HG02610 (cell line): ENCODE measurements at regions not wholly inside any gene's neighbourhood (a gene's known extent, or its start where the extent isn't known, plus 50 kb on each side); places are given as distances from the start of the nearest gene placed in this dataset.

Source experiments
- ATAC-seq: cut with Tn5 transposase; IDR thresholded peaks from one replicate; pipeline ENCODE4 v1.9.1; 2021; ENCODE audit warnings: mild to moderate bottlenecking, moderate library complexity; ENCODE audit not compliant: unreplicated experiment

DNA sequence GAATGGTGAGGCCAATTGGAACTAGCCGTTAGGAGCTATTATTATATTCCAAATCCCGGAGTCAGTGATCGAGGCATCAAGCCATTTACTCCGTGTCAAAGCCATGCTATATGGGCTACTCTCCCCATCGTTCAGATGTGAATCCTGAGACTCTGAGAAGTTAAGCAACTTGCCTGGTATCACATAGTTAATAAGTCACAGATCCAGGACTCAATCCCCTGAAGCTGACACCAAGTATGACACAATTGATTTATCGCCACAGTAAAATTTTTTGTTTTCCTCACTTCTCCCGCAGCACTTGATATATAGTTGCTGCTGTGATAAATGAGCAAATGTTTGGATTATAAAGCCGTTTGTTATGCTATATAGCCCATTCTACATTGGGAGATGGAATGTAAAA lies 50.8 kb upstream of the TSHZ2 start:
- ATAC-seq = no peak

DNA sequence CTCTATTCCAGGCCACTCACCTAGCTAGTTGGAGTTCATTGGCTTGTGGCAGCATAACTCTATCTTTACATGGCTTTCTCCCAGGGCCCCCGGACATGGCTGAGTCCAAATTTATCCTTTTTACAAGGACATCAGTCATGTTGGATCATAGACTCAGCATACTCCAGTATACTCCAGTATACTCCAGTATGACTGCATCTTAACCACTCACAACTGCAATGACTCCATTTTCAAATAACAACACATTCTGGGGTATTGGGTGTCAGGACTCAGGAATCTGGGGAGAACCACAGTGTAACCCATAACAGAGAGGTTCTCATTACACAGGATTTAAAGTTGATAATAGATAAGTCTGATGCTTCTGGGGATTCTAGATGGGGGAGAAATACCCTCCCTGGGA lies 53.8 kb upstream of the TSHZ2 start:
- ATAC-seq = no peak

DNA sequence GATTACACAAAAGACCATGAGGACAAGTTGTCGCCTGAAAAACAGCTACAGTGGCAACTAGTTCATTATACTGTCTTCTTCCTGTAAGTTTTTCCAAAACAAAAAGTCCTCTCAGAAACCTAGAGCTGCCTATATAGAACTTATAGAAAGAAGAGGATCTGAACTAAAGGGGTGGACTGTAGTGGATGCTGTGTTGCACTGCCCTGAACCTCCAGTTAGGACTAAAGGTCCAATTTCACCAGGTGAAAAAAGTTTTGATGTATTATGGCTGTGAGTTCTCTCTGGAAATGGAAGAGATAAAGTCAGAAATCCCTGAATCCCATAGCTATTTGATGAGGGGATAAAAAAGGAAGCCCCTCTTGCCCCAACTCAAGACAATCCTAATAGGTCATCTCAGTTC lies 56.6 kb upstream of the TSHZ2 start:
- no peak for ATAC-seq

DNA sequence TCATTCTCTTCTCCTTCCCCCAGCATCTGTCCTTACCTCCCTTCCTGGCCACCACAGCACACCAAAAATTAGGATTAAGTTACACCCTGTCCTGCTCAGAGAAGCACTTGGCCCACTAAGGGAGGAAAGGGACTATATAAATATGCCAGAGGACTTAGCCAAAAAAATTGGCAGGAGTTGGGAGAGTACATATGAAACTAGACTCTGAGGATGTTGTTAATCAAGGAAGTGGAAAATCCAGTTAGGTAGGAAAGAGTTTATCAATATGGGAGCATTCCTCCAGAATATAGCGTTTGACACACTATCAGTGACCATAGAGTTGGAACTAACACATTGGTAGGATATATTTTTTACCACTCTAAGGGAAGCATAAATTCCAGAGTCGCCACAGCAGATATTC lies 57.3 kb upstream of the TSHZ2 start:
- no peak for ATAC-seq

DNA sequence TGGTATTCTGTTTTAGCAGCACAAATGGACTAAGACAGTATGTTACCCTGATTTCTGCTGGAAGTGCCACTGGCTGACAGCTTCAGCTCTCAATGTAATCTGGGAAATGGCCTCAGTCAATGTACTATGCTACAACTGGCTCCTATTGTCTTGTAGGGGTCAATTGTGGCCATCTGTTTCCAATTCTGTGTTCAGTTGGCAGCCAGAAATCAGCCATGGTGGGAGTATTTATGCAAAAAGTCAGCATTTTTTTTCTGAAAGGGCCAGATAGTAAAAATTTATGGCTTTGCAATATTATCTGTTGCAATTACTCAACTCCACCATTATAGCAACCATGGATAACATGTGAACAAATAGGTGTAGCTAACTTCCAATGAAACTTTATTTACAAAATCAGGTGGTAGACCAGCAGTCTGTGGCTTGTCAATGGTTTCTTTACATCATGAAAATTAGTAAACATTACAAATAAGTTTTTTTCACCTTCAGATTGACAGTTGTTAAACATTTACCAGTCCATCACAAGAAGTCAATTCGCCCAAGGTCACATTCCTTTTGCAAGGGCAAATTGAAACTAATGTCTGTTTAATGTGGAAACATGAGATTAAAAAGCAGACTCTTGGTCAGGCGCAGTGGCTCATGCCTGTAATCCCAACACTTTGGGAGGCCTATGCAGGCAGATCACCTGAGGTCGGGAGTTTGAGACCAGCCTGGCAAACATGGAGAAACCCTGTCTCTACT lies 58.3 kb upstream of the TSHZ2 start:
- ATAC-seq = no peak

DNA sequence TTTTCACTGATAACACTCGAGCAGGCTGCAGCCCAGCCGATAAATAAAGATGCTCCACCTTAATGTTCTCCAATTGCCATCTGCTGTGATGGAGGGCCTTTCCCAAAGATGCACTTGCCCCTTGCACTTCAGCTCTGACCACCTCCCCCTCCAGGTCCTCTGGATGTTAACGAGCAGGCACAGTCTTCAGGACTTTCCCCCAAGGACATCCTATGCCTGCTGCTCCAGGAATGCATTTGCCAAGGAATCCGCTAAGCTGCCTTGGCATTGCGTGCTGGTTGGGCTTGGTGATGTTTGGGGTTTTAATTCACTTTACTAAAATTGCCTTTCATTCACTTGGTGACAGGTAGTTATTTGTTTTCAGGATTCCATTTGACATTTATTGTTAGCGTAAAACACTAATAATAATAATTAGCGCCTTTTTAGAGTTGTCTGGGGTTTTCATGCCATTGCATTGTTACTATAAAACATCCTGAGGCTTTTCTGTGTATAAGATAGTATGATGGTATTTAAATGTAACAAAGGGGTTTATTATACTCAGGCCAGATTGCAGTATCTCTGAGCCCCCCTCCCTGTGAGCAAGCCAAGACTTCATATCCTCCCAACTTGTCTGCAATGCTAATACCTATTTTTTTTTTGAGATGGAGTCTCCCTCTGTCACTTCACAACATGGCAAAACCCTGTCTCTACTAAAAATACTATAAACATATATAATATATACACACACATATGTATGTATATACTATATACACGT lies 66.7 kb upstream of the TSHZ2 start:
- no peak for ATAC-seq

DNA sequence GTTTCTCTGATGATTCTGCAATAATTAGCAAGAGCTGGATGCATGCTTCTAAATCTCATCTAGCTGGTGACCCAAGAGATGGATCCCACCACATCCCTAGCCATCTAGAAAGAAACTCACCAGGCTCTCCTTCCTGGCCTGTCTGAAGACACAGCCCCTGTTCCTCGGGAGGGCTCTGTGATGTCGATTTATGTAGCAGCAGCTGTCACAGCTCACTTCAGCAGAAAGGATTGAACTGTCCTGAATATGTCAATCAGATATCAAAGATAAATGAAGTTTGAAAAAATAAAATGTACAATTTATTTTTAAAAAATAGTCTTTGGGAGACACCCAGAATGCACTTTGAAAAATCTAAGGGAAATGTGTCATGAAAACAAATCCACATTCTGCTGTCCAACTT lies 67.3 kb upstream of the TSHZ2 start:
- no peak for ATAC-seq

DNA sequence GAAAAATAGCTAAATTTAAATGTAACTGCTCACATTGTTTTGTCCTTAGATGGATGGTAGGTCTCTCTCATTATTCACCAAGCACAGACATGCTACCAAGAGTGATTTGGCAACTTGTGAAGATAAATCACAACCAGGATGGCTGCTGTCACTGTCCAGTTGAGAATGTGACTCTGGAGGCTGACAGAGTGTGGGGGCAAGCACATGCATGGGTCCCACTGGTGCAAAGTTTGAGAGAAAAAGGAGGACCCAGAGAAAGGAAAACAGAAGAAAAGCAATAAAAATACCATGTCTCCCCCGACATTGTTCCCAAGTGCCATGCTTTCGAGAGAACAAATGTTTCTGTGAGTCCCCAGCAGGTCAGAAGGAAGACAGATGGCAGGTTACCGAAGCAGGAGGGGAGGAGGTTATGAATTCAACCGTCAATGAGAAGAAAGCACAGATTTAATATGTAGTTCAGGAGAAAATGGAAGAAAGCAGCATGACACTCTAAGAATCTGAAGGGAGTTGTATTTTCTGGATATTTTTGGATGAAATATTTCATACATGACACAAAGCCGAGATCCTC lies 73.0 kb upstream of the TSHZ2 start:
- no peak for ATAC-seq

DNA sequence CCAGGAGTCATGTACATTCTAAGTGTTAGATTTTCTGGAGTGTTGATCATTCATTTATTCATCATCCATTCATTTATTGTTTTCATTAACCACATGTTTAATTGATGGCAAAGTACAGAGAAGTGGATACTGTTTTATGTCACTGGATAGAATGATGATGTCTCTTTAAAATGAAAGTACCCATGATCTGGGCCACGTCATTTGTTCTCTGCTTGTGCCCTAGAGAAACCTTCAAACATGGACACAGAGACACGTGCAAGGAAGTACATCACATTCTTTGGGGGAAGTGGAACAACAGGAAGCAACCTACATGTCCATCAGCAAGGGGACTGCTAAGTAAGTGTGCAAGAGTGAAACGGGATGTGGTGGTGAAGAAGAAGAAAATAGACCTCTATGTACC lies 75.8 kb upstream of the TSHZ2 start:
- ATAC-seq = no peak

DNA sequence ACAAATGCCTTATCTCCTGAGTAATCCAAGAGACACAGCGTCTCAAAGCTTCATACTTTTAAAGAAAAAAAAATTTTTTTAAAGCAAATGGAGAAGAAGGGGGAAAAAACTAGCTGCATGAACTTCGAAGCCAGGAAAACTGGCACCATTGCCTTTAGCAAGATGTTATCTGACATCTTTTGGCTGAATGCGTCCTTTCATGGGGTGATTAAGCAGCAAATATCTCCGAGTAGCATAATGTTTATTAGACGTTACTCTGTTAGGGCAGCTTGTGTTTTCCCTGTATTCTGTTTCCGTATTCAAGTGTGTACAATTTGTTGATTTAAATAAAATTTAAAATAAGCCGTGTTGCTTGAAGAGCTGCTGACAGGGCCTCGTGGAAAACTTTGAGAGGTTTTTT lies 76.5 kb upstream of the TSHZ2 start:
- no peak for ATAC-seq

DNA sequence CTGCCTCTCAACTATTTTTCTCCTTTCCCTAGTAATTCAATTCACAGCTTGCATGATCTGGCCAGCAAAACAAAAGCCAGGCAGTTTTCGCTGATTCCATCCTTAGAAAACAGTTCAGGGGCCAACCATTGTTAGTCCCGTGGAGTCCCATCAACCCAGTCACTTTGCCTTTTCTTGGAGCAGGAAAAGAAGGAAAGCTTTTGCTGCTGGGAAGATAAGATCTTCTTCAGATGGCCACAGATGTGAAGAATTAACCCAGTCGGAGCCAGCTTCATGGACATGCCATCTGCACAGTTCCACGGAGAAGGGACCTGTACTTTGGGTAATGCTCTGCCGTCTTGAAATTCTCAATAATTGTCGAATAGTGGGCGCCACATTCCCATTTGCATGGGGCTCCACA lies 76.9 kb upstream of the TSHZ2 start:
- ATAC-seq = no peak

DNA sequence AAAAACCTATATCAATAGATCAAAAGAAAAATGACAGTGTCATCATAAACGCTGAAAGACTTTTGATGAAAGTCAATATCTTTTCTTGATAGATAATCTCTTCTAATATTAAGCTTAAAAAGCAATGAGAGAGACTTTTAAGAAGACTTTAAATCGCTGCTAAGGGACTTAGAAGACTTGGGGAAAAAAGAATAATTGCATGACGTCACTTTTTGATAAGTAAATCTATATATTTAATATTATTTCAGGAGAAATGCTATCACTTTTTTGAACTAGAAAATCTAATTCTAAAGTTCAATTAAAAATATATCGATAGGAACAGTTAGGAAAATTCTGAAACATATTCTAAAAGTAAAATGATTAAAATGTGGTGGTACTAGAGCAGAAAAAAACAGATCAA lies 78.7 kb upstream of the TSHZ2 start:
- no peak for ATAC-seq

DNA sequence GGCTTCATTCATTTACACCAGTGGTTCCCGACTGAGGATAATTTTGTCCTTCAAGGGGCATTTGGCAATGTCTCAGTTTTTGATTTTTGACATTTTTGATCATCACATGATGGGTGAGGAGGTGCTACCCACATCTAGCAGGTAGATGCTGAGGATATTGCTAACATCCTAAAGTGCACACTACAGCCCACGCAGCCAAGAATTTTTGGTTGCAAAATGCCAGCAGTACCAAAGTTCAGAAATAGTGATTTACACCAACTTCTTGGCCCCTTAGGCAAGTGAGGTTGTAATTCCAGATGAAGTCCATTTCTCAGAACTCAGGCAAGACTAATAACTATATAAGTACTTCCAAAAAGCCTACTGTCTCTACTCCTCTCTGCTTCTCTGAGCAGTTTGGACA lies 80.1 kb upstream of the TSHZ2 start:
- no peak for ATAC-seq

DNA sequence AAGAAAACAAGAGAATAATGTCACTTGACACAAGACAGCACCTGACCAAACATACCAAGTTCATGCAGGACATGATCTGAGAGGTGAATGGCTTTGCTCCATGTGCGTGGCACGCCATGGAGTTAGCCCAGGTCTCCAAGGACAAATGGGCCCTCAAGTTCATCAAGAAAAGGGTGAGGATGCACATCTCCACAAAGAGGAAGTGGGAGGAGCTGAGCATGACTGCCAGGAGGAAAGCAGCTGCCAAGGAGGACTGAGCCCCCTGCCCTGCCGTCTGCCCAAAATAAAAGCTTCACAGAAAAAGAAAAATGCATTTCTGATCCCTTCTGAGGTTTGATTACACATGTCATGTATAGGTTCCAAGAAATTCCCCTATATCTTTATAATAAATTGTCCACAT lies 82.0 kb upstream of the TSHZ2 start:
- ATAC-seq = no peak

DNA sequence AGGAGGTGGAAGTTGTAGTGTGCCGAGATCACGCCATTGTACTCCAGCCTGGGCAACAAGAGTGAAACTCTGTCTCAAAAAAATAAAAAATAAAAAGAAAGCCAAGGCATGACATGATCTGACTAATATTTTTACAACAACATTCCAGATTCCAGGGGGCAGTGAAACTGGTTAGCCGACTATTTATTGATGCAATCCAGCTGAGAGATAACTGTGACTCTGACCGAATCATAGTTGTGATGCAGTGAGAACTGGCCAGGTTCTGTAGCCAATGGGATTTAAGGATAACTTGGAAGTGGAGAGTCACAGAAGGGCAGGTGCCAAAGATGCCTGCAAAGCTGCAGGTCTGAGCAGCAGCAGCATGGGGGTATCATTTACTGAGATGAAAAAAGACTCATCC lies 82.9 kb upstream of the TSHZ2 start:
- ATAC-seq = no peak

DNA sequence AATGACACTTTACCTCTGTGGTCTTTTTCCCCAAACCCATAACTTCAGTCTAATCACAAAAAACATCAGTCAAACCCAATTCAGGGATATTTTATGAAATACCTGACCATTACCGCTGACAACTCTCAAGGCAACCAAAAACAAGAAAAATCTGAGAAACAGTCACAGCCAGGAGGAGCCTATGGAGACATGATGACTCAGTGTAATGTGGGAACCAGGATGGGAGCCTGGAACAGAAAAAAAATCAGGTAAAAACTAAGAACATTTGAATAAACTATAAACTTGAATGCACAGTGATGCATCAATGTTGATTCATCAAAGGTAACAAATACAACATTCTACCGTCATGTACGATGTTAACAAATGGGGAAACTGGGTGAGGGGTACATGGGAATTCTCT lies 84.1 kb upstream of the TSHZ2 start:
- ATAC-seq = no peak

DNA sequence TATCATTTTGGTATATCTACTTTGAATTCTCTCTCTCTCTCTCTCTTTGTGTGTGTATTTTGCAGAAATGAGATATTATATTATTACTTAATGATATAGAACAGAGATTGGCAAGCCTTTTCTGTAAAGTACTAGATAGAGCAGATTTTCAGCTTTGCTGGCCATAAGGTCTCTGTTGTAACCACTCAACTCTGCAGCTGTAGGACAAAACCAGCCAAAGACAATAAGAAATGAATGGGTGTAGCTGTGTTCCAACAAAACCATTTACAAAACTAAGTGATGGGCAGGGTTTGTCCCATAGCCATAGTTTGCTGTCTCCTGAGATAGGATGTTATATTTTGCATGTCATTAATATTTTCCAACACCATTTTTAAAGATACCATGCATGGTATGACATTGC lies 91.2 kb upstream of the TSHZ2 start:
- no peak for ATAC-seq

DNA sequence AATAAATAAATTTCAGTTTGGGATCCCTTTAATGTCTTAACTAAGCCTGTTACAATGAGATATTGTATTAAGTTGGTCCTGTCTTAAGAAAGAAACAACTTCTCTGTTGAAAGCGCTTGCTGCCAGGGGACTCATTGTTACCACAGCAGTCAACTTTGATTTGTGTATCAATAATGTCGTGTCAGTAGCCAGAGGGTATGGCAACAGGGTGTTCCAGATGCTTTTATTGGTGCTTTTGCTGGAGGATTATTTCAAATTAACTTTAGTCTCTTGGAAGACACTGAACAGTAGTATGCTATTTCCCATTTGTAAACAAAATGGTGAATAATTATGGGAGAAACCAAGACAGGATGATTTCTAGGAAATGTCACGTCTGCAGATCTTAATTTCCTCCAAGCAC lies 91.9 kb upstream of the TSHZ2 start:
- no peak for ATAC-seq

DNA sequence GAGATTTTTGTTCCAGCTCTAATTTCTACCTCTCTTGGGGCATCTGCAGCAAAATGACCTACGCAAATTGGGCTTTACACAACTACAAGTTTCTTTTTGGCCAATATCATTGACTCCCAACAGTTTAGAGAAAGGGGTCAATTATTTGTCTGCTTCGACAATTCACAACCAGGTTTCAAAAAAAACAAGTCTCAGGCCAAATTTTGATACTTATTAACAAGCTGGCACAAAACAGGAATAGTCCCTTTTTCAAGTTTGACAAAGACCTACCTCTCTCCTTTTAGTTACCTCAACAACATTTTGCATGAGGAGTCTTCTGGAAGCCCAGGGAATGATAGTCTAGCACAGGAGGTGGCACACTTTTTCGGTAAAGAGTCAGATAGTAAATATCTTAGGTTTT lies 97.9 kb upstream of the TSHZ2 start:
- no peak for ATAC-seq

DNA sequence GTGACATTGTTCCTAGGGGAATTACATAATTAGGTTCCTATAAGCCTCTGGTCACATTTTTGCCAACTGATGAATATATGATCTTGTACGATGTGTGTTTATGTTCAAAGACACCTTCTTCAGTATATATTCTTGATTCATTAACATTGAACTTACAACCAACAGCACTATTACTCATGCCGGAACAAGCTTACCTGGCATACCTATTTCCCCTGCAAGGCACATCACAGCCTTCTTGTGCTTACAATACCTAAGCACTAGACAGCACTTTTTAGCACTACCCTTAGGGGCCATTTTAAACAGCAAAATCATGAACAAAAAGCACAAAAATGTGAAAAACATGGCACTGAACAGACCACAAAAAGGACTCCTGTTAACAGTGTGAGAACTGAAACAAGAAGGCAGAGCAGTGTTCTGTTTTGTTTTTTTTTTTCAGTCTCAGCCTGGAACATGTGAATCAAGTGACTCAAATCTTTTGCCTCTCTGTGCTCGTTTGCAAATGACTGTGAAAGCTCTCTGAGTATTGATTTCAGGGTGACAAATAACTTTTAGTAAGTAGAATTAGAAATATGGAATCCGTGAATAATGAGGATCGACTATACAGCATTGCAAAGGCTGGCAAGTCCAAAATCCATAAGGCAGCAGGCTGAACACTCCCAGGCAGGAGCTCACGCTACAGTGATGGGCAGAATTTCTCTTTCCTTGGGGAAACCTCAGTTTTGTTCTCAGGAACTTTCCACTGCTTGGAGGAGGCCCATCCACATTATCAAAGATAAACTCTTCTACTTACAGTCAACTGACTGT lies 102.3 kb upstream of the TSHZ2 start:
- no peak for ATAC-seq

DNA sequence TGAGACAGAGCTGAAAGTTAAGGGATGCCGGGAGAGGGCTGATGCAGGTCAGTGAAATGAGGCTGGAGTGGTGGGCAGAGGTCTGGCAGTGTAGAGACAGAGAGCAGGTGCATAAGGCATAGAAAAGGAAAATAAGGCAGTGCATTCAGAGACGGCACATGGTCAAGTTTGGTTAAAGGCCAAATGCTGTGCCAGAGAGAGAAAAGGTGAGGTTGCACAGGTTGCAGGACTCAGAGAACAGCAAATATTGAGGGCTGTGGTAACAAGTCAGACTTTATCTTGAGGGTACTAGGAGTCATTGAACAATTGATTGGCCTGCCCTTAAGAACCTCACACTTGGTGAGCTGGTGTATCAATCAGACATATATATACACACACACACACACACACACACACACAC lies 102.9 kb upstream of the TSHZ2 start:
- no peak for ATAC-seq

DNA sequence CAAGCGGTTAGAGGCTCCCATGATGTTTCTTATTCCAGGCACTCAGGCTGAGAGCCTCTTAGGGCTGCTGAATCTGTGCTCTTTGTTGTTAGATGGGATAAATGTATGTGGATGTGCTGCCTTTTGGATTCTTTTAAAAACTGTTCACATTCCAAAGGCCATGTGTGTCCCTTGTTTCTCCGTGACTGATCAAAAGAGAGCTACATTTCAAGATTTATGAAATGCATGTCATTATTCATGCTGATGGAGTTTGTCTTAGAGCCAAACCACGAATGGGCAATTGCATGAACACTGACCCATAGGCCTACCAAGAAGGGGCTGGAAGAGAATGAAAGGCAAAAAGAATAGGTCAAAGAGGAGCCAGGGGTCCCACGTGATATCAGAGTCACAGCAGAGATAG lies 104.9 kb upstream of the TSHZ2 start:
- no peak for ATAC-seq
